ENCODE measurements at regions not wholly inside any gene's neighbourhood (a gene's known extent, or its start where the extent isn't known, plus 50 kb on each side); places are given as distances from the start of the nearest gene placed in this dataset.

- no peaks in the 10 kb centered on the region for H3K4me1 ChIP-seq
- no peak overlapping the region for H3K27ac ChIP-seq
- DNase-seq: no peak
- in situ Hi-C loops (cut with MboI; ENCODE audit: low pct_ligation_motif_present in 1 of 4, low pct_unique_long_range_greater_than_20kb in 1 of 4, low sequenced_read_pairs in 3 of 4) (no loop called here), intact Hi-C loops (cut with DNase I; ENCODE audit: low total_unique reads) (no loop called here)
- H3K36me3 ChIP-seq: no peaks in the 10 kb centered on the region
- no peaks in the 10 kb centered on the region for H3K9me3 ChIP-seq
- no peak for TF ChIP-seq EP300 (IDR thresholded peaks at IDR 0.05; ENCODE audit: low read depth)
- TF ChIP-seq POLR2A (IDR thresholded peaks at IDR 0.05): no peak
- TF ChIP-seq POLR2AphosphoS5 (IDR thresholded peaks at IDR 0.05): no peak
- H3K27me3 ChIP-seq: no peaks in the 10 kb centered on the region
- 77 to 100% methylated on average over 3 to 4 of the region's 4 CpGs for WGBS, 2 donors (ENCODE audit: low coverage in 1 of 2)
- H3K4me3 ChIP-seq: no peak overlapping the region
Observed at GRCh38 chr4:159552979-159553768, 450.3 kb downstream of the RAPGEF2 start.

- no peaks in the 10 kb centered on the region for H3K27me3 ChIP-seq
- H3K36me3 ChIP-seq: no peaks in the 10 kb centered on the region
- H3K4me1 ChIP-seq: no peaks in the 10 kb centered on the region
- no peaks in the 10 kb centered on the region for H3K9me3 ChIP-seq
- DNase-seq: no peak
- in situ Hi-C loops (cut with MboI; ENCODE audit: low pct_ligation_motif_present in 1 of 4, low pct_unique_long_range_greater_than_20kb in 1 of 4, low sequenced_read_pairs in 3 of 4) (no loop called here), intact Hi-C loops (cut with DNase I; ENCODE audit: low total_unique reads) (no loop called here)
- H3K27ac ChIP-seq: no peak overlapping the region
- H3K4me3 ChIP-seq: no peak overlapping the region
- no peak for TF ChIP-seq EP300 (IDR thresholded peaks at IDR 0.05; ENCODE audit: low read depth)
- TF ChIP-seq POLR2AphosphoS5 (IDR thresholded peaks at IDR 0.05): no peak
- TF ChIP-seq POLR2A (IDR thresholded peaks at IDR 0.05): no peak
- no peak for TF ChIP-seq CTCF (IDR thresholded peaks at IDR 0.05)
Observed at GRCh38 chr4:159555873-159556272, 453.0 kb downstream of the RAPGEF2 start.

GRCh38 chr4:159562366-159562765 is 459.5 kb downstream of the RAPGEF2 start:
- Histone ChIP-seq H3K36me3 (no peaks in the 10 kb centered on the region), H3K9me3 (no peaks in the 10 kb centered on the region), H3K27me3 (no peaks in the 10 kb centered on the region), H3K4me3 (no peak overlapping the region), H3K4me1 (peaks cover 0 to 17% (median 5%) of the 10 kb centered on the region in 4 donors), H3K27ac (no peak overlapping the region)
- 83 to 88% methylated on average over 1 of the region's 1 CpG for WGBS, 2 donors (ENCODE audit: low coverage in 1 of 2)
- no peak for DNase-seq
- in situ Hi-C loops (cut with MboI; ENCODE audit: low pct_ligation_motif_present in 1 of 4, low pct_unique_long_range_greater_than_20kb in 1 of 4, low sequenced_read_pairs in 3 of 4) (no loop called here), intact Hi-C loops (cut with DNase I; ENCODE audit: low total_unique reads) (no loop called here)
- TF ChIP-seq EP300 (IDR thresholded peaks at IDR 0.05; ENCODE audit: low read depth): no peak
- TF ChIP-seq POLR2A (IDR thresholded peaks at IDR 0.05): no peak
- TF ChIP-seq POLR2AphosphoS5 (IDR thresholded peaks at IDR 0.05): no peak
- no peak for TF ChIP-seq CTCF (IDR thresholded peaks at IDR 0.05)

GRCh38 chr4:159563257-159563656 is 460.4 kb downstream of the RAPGEF2 start:
- WGBS, 2 donors (ENCODE audit: low coverage in 1 of 2): 30 to 37% methylated on average over 1 of the region's 1 CpG
- TF ChIP-seq POLR2AphosphoS5 (IDR thresholded peaks at IDR 0.05) (no peak), POLR2A (IDR thresholded peaks at IDR 0.05) (no peak), EP300 (IDR thresholded peaks at IDR 0.05; ENCODE audit: low read depth) (no peak), CTCF (IDR thresholded peaks at IDR 0.05) (no peak)
- Histone ChIP-seq H3K27ac (peak overlapping the region; percentile 35 to 55 (median 40)), H3K4me1 (peaks cover 0 to 17% (median 5%) of the 10 kb centered on the region in 4 donors), H3K4me3 (no peak overlapping the region), H3K9me3 (no peaks in the 10 kb centered on the region), H3K36me3 (no peaks in the 10 kb centered on the region), H3K27me3 (no peaks in the 10 kb centered on the region)
- no peak for DNase-seq
- in situ Hi-C loops (cut with MboI; ENCODE audit: low pct_ligation_motif_present in 1 of 4, low pct_unique_long_range_greater_than_20kb in 1 of 4, low sequenced_read_pairs in 3 of 4) (no loop called here), intact Hi-C loops (cut with DNase I; ENCODE audit: low total_unique reads) (no loop called here)
